GM21515 (cell line): ENCODE measurements at regions not wholly inside any gene's neighbourhood (a gene's known extent, or its start where the extent isn't known, plus 50 kb on each side); places are given as distances from the start of the nearest gene placed in this dataset.
A peak's percentile ranks its signal among the peaks of the same experiment; 100 is the strongest.
"Not testable (repeated sequence)": the region's sequence is repeated elsewhere in the genome, so short reads cannot be mapped to it uniquely, and the experiment has no call there.

Experiments used
- ATAC-seq: cut with Tn5 transposase; IDR thresholded peaks from one replicate; pipeline ENCODE4 v1.9.1; 2021; ENCODE audit not compliant: unreplicated experiment

DNA sequence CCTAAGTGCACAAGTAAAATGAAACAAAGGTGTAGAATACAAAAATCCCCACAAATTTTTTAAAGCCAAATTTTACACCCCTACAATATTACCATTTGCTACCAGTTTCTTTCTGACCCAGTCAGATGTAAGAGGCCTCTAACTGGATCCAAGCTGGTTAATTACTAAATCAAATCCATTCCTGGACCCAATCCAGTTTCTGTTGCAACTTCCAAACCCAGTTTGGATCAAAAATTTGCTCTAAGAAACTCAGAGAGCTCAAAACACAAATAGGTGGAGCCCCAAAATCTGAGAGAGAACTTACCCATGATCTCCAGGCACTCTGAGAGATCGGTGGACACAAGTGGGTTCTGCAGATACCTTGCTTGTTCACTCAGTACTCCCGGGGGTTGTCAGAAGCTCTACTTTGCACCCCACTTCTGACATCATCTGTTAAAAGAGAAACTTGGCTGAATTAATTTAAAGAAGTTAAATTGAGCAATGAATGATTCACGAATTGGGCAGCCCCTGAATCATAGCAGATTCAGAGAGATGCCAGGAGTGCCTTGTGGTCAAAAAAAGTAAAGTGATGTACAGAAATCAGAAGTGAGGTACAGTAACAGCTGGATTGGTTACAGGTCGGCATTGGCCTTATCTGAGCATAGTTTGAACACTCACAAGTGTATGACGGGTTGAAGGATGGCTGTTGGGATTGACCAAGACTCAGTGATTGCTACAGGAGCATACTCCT, 448.0 kb downstream of the KCNT2 start:
- ATAC-seq = no peak

DNA sequence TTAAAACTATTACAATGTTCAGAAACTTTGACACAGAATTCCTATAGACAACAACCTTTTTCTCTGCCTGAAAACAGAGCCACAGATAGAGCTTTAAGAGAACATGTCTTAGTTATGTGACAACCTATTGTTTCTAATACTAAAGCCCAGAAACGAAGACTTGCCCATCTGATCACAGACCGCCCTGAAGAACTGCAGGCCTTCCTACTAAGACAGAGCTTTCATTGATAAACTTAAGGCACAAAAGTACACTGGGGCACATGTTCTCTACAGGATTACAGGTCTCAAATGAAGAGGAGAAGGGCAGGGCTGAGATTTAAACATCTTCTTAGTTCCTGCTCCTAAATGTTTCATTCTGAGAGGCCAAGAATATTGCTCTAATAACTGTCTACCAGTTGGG, 452.7 kb downstream of the KCNT2 start:
- ATAC-seq = no peak

DNA sequence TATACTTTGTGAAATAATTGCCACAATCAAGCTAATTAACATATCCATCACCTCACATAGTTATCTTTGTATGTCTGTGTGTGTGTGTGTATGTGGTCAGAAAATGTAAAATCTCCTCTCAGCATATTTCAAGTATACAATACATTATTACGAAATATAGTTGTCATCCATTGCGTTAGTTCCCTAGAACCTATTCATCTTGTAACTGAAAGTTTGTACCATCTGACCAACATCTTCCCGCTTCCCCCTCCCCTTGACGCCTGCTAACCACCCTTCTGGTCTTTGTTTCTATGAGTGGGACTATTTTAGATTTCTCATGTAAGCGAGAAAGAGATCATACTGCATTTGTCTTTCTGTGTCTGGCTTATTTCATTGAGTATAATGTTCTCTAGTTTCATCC, 455.3 kb downstream of the KCNT2 start:
- ATAC-seq = no peak

DNA sequence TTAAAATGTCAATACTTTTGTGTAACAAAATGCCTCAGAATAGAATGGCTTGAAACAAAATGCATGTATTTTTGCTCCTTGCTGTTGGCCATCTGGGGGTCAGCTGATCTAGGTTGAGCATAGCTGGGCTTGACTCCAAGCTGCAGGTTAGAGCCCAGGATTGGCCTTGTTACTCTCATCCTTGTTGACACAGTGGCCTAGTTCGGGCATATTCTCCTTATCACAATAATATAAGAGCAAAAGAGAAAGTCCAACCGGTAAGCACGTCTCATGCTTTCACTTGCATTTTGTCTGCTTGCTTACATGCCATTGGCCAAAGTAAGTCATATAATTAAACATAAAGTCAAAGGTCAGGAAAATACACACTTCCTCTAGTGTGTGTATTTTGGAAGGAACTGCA, 456.2 kb downstream of the KCNT2 start:
- no peak for ATAC-seq

DNA sequence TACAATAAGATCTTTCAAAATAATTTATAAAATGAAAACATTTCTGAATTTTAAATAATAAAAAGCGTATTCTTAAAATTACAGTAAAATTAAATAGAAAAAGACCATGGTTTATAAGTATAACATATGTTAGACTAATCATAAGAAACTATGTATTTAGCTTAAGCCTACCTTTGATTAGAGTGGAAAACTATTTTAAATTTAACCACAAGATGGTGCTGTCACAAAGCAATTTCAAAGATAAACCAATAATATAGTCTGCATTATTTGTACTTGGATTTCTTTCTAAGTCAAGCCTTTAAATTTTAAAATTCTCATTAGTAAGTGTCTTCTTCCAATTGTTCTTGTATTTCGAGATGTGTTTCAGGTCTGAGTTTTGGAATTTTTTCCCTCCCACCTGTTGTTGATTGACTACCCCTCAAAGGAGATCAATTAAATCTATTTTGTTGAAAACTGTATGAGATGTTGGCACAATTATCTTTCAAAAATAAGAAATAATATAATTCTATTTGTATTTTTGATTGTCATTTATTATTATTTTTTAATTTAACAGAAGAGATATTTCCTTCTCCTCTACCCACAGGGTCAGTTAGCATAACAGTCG, 459.8 kb downstream of the KCNT2 start:
- peak; percentile 55 for ATAC-seq

DNA sequence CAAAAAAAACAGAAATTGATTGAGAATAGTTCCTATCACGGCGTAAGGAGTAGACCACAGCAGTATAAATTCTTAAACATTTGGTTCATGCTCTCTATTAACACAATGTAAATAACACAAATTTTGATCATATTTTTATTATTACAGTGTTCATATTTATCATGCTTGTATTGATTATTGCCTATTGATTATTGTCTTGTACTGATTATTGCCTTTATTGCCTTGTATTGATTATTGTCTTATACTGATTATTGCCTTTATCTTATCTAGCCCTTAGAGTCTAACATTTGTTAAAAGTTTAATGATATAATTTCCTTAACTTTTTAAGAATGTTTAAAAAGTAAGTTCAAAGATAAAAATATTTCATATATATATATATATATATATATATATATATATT, 460.7 kb downstream of the KCNT2 start:
- no peak for ATAC-seq

DNA sequence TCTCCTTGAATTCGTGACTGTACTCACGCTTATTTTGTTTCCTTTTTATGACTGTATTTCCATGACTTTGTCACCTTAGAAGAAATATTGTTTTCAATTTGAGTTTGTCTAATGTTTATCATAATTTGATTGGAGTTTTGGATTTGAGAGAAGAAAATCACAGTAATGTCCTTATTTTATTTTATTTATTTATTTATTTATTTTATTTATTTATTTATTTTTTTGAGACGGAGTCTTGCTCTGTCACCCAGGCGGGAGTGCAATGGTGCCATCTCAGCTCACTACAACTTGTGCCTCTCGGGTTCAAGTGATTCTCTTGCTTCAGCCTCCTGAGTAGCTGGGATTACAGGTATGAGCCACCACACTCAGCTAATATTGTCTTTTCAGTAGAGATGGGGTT, 463.1 kb downstream of the KCNT2 start:
- ATAC-seq = not testable (repeated sequence)

DNA sequence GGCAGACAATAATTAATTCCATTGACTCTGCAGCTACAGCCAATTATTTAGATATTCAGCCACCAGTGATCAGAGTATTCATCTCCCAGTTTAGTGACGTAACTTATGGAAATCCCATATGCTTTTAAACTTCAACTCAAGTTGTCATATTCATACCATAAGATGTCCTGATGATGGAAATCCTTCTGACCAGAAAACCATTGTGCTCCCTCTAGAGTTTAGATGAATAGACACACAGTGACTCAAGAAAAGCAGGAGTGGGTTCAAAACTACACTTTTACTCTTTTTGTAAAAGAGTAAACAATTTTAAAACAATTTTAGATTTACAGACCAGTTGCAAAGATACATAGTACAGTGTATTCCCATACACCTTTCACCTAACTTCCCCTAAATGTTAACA, 463.7 kb downstream of the KCNT2 start:
- ATAC-seq = no peak

DNA sequence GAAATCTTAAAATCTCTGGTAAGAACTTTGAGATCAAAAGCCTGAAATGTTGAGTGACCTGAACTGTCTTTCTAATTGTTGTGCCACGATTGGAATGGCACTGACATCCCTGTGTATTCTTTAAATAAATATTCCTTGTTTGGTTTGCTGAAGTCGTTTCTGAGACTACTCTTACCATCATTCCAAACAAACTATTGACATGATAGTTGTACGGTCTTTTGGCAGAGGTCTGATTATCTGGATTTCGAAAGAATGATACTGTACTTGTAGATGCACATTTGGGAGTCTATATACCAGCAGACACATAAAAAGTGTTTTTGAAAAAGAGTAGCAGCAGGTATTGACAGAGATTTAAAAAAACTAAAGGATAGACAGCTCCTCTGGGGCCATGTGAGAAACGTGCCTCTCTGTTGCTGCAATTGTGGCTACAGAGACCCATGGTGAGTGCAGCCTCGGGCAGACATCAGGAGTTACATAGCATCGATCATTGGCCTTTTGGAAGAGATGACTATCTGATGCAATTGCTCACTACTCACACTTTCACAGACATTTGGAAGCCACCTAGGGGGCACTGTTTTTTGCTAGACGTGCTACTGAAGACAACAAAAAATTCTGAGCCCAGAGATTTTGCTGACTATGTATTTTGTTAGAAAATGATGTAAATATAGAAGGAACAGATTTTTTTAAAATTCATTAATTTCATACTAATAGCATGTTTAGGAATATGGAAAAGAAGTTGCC, 464.5 kb downstream of the KCNT2 start:
- no peak for ATAC-seq

DNA sequence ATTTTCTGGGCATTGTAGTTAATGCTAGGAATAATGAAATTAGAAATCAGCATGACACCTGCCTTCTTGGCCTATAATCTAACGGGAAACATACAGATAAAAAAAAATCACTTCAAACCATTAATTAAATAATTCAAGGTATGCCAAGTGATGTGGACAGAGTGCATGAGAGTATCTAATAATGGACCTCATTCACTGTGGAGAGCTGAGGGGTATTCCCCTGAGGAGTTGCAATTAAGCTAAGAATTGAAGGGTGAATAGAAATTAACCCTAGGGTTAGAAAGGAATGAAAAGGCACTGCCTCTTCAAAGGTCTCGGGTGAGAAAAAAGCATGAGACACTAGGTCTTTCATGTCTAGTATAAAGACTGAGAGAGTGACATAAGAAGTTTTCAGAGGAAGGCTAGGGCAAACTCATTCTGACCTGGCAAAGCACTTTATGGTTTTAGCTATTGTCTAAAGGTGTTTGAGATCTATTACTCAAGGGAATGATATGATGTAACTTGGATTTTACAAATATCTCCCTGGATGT, 466.1 kb downstream of the KCNT2 start:
- no peak for ATAC-seq

DNA sequence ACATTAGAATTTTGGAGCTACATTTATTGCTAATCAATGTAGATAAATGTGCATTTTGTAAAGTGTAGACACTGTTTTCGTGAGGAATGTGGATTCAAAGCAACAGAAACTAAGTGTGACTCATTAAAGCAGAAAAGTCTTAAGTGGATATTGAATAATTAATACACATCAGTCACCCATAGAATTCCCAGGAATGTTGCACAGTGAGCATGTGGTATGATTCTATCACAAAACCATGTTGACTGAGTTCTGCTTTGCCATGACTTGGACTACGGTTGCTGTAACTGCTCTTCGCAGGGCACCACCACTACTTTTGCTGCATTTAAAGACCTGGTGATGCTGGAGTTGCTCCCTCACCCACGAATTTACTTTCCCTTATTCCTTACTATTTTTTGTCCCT, 471.8 kb downstream of the KCNT2 start:
- no peak for ATAC-seq

DNA sequence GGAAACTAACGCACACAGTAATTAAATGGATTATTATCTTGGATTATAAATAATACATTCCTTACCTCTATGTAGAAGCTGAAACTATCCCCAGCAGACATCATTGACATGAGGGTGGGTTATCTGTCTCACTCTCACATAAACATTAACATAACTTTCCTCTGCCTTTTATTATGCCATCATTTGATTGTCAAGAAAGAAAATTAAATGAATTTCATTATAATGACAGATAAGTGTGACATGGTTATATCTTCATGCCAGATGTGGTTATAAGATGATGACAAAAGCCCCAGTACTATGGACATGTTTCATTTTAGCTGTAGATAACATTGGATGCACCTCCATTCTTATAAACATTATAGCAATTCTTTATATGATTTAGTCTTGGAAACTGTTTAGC, 476.5 kb downstream of the KCNT2 start:
- ATAC-seq = no peak

DNA sequence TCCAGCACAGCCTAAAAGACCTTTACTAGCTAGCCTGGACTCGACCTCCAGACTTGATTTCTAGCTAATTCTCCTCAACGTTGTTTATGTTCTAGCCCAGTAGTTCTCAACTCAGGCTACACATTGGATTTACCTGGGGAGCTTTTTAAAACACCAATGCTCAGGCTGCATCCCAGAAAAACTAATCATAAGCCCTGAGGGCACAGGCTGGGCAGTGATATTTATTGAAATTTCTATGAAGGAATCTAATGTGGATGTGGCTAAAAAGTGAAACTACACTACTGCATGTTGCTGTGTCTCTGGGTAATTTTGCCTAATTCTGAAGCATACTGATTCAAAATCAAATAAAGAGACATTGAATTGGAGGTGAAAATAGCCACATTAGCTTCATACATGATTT, 479.4 kb downstream of the KCNT2 start:
- no peak for ATAC-seq

DNA sequence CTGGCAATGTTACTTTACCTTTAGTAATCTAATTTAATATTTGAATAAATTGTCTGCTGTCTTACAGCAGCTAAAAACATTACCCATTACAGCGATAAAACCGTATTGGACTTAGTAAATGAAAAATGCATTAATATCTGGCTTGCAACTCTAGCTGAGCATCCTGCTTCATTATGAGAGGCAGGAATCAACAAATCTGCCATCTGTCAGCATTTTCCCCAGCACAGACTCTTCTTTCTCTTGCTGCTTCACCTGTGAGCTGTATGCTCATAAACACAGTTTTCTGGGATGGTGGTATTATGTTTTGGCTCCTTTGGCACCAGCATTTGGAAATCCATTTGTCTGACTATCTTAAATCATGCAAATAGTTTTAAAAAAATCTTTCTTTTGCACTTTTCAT, 487.1 kb downstream of the KCNT2 start:
- ATAC-seq = no peak

DNA sequence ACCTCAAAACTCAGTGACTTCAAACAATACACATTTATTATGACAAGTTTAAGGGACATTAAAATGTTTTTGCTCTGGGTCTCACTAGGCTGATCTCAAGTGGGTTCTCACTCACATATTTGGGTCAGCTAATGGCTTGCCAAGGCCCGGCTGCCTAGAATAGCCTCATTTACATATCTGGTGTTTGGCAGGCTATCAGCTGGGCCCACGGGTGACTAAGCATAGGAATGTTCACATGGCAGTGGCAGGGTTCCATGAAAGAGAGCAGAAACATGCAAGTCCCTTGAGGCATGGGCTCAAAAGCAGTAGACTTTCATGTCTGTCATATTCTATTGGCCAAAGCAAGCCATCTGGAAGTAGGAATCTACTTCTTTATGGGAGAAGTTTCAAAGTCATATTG, 492.6 kb downstream of the KCNT2 start:
- ATAC-seq = no peak

DNA sequence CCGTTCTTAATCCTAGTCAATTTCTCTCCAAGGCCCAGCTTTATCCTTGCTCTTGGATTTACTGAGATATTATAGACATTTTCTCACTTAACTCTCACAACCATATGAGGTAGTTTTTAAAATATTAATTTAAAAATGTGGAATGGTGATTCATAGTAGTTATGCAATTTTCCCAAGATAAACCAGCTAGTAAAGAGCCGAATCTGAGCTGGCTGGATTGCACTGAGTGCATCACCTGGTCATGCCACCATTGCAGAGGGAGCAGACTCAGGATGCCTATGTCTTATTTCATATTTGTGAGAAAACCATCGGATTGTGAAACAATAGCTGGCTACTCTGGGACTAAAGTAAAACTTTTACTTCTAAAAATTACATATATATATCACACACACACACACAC, 494.0 kb downstream of the KCNT2 start:
- ATAC-seq = no peak

DNA sequence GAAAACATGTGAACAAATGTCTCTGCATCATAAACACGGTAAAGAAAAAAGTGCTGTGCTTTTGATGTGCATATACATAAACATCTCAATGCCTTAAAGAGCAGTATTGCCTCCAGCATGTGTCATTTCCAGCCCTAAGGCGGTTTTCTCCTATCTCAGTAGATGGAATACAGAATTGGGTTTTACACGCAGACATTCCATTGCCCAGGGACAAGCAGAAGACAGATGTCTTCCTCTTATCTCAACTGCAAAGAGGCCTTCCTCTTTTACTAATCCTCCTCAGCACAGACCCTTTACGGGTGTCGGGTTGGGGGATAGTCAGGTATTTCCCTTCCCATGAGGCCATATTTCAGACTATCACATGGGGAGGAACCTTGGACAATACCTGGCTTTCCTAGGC, 499.2 kb downstream of the KCNT2 start:
- not testable (repeated sequence) for ATAC-seq

DNA sequence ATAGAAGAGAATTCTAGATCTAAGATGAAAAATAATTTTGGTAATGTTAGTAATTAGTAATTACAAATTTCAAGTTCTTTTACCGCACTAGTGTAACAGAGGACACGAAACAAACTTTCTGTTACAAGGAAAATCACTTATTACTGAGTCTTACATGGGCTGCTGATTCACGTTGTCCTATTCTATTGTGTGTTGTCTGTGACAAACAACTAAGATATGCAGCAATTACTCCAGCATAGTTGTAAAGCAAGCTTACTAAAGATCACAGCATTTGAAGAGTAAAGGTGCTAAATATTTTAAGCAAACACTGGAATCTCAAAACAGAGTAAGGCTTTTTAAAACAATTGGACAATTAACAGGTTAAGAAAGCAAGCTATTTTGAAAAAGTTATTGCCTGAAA, 502.3 kb downstream of the KCNT2 start:
- no peak for ATAC-seq

DNA sequence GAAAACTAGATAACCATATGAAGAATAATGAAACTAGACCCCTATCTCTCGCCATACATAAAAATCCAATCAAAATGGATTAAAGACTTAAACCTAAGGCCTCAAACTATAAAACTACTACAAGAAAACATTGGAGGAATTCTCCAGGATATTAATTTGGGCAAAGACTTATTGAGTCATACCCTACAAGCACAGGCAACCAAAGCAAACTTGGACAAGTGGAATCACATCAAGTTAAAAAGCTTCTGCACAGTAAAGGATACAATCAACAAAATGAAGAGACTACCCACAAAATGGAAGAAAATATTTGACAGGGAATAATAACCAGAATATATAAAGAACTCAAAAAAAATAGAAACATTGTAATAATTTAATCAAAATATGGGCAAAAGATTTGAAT, 505.4 kb downstream of the KCNT2 start:
- ATAC-seq = no peak

DNA sequence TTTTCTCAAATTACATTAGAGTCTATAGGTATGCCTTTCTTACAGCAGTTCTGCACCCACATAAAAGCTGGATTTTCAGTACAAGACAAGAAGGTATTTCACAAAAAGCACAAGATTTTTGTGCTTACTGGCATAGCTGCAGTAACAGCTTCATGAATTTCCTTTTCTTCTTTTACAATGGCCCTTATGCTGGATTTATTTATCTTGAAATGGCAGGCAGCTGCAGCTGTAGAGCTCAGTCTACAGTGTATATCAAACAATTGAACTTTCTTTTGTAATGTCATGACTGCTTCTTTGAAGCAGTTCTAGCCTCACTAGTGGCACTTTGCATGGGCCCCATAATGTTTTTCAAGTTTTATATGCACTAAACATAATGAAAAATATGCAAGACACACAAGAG, 510.2 kb downstream of the KCNT2 start:
- no peak for ATAC-seq

DNA sequence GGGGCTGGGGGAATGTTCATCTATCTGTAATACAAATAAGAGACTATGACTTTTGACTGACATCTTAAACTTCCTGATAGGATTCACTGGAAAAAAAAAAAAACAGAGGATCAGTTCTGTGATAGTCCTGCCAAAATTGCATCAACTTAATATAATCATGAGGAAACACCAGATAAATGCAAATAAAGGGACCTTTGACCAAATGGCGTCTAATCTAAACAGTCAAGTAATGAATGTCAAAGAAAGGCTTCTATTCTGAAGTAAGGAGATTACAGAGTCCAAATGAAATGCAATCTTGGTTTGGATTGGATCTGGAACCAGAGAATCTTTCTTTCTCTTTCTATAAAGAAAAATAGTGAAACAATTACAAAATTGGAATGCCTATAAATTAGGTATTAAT, 513.4 kb downstream of the KCNT2 start:
- ATAC-seq = no peak
